Keratinocyte (primary cell): ENCODE measurements at regions not wholly inside any gene's neighbourhood (a gene's known extent, or its start where the extent isn't known, plus 50 kb on each side); places are given as distances from the start of the nearest gene placed in this dataset.

Experiments
- DNase-seq: peaks from one replicate; pipeline ENCODE4 v3.0.0-alpha.2; 2011; ENCODE audit warnings: low read depth, missing footprints, low spot score
- FAIRE-seq: peaks from 2 replicates; lab custom pipeline; 2011; peaks lifted over from hg19 to GRCh38; lab: Jason Lieb, UNC
- H2AFZ ChIP-seq: 2 replicates; pipeline ENCODE4 v1.6.0; 2012; ENCODE audit warnings: low read length, control low read depth, inconsistent platforms; ENCODE audit not compliant: control insufficient read depth
- H3K27ac ChIP-seq: 2 replicates; pipeline ENCODE4 v1.5.1; 2011; ENCODE audit warnings: low read length; ENCODE audit not compliant: control insufficient read depth, insufficient read depth
- H3K27me3 ChIP-seq: 3 replicates; pipeline ENCODE4 v1.6.0; 2011; ENCODE audit warnings: low read length; ENCODE audit not compliant: control insufficient read depth, insufficient read depth; ENCODE audit errors: extremely low read depth
- H3K36me3 ChIP-seq, 2 experiments: 2 replicates in 1 of 2; 3 replicates in 1 of 2; pipeline ENCODE4 v1.5.1; 2011; ENCODE audit warnings: low read length in 2 of 2, mild to moderate bottlenecking in 1 of 2; ENCODE audit not compliant: control insufficient read depth in 2 of 2, insufficient read depth in 2 of 2; ENCODE audit errors: extremely low read depth in 1 of 2
- H3K4me1 ChIP-seq: 3 replicates; pipeline ENCODE4 v1.5.1; 2011; ENCODE audit warnings: low read length; ENCODE audit not compliant: control insufficient read depth, insufficient read depth; ENCODE audit errors: extremely low read depth
- H3K4me2 ChIP-seq: 3 replicates; pipeline ENCODE4 v1.6.0; 2011; ENCODE audit warnings: low read depth, low read length; ENCODE audit not compliant: control insufficient read depth, insufficient read depth; ENCODE audit errors: extremely low read depth
- H3K4me3 ChIP-seq, 3 experiments: fragments of 200-600 bp in 1 of 3; sonication (generic) in 1 of 3; 2 replicates in 2 of 3; 3 replicates in 1 of 3; pipeline ENCODE4 v1.5.1; 2011 to 2016; ENCODE audit warnings: low read length in 3 of 3, mild to moderate bottlenecking in 3 of 3, control low read depth in 2 of 3, inconsistent platforms in 1 of 3, low read depth in 1 of 3, mixed read lengths in 1 of 3, mixed run types in 1 of 3, moderate library complexity in 1 of 3; ENCODE audit not compliant: control insufficient read depth in 2 of 3, insufficient read depth in 2 of 3; ENCODE audit errors: extremely low read depth in 1 of 3
- H3K79me2 ChIP-seq: 2 replicates; pipeline ENCODE4 v1.6.0; 2012; ENCODE audit warnings: low read length; ENCODE audit not compliant: control insufficient read depth, insufficient read depth
- H3K9ac ChIP-seq: 3 replicates; pipeline ENCODE4 v1.6.0; 2011; ENCODE audit warnings: low read length; ENCODE audit not compliant: control insufficient read depth, insufficient read depth; ENCODE audit errors: extremely low read depth
- H3K9me1 ChIP-seq: 3 replicates; pipeline ENCODE4 v1.6.0; 2011; ENCODE audit warnings: low read length; ENCODE audit not compliant: control insufficient read depth, insufficient read depth; ENCODE audit errors: extremely low read depth
- H3K9me3 ChIP-seq: 2 replicates; pipeline ENCODE4 v1.5.1; 2012; ENCODE audit warnings: low read depth, low read length; ENCODE audit not compliant: control insufficient read depth
- H4K20me1 ChIP-seq: 3 replicates; pipeline ENCODE4 v1.6.0; 2011; ENCODE audit warnings: low read length; ENCODE audit not compliant: control insufficient read depth, insufficient read depth; ENCODE audit errors: extremely low read depth
- EZH2 ChIP-seq: IDR thresholded peaks from one replicate; pipeline ENCODE4 v1.6.1; 2012; ENCODE audit warnings: inconsistent platforms, mild to moderate bottlenecking, low read length, moderate library complexity
- dilution Hi-C: fragments of 300-500 bp; cut with MboI; formaldehyde crosslinking; loops from one replicate; pipeline ENCODE4 v1.7.0; 2020; ENCODE audit warnings: low sequenced_read_pairs; ENCODE audit not compliant: extremely low pct_ligation_motif_present
- TF ChIP-seq, protein P1 (sequence below), 3 experiments: IDR thresholded peaks in 1 of 3; conservative IDR thresholded peaks in 1 of 3; optimal IDR thresholded peaks in 1 of 3; 2 replicates in 2 of 3; 3 replicates in 1 of 3; pipeline versions ENCODE3 to v1.5.1; 2011; ENCODE audit warnings: low read length in 3 of 3, mild to moderate bottlenecking in 3 of 3, moderate library complexity in 2 of 3, control low read depth in 1 of 3, inconsistent platforms in 1 of 3; ENCODE audit not compliant: insufficient read depth in 2 of 3; ENCODE audit errors: extremely low read depth in 1 of 3

DNA sequence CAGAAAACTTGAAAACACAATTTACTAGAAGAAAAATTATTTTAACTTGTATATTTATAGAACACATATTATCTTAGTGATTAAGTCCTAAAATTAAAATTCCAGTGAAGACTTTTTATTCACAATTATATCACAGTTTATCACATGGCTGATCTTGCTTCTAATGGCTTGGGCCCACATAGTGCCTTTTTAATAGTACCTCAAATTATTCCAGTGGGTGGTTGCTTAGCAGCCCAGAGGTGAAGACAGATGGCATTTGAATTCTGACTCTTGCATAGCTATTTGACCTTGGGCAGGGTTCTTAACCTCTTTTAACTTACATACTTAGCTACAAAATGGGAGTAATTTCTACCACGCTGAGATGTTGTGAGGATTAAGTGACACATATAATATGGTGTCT lies 214.7 kb upstream of the SGO1 start:
- DNase-seq = no peak
- dilution Hi-C loops = no loop called here
- no peaks in the 10 kb centered on the region for H3K9me3 ChIP-seq
- no peaks in the 10 kb centered on the region for H3K79me2 ChIP-seq
- H3K4me1 ChIP-seq = no peaks in the 10 kb centered on the region
- no peak overlapping the region for H3K27ac ChIP-seq
- no peak overlapping the region for H3K4me2 ChIP-seq
- H2AFZ ChIP-seq = no peak overlapping the region
- no peaks in the 10 kb centered on the region for H3K27me3 ChIP-seq
- H4K20me1 ChIP-seq = no peaks in the 10 kb centered on the region
- H3K36me3 ChIP-seq = no peaks in the 10 kb centered on the region
- no peak for TF ChIP-seq EZH2
- TF ChIP-seq, protein P1, sequence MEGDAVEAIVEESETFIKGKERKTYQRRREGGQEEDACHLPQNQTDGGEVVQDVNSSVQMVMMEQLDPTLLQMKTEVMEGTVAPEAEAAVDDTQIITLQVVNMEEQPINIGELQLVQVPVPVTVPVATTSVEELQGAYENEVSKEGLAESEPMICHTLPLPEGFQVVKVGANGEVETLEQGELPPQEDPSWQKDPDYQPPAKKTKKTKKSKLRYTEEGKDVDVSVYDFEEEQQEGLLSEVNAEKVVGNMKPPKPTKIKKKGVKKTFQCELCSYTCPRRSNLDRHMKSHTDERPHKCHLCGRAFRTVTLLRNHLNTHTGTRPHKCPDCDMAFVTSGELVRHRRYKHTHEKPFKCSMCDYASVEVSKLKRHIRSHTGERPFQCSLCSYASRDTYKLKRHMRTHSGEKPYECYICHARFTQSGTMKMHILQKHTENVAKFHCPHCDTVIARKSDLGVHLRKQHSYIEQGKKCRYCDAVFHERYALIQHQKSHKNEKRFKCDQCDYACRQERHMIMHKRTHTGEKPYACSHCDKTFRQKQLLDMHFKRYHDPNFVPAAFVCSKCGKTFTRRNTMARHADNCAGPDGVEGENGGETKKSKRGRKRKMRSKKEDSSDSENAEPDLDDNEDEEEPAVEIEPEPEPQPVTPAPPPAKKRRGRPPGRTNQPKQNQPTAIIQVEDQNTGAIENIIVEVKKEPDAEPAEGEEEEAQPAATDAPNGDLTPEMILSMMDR (optimal IDR thresholded peaks at IDR 0.05 in 1 of 3, IDR thresholded peaks at IDR 0.05 in 1 of 3, conservative IDR thresholded peaks at IDR 0.05 in 1 of 3; ENCODE audit: extremely low read depth in 1 of 3, insufficient read depth in 2 of 3, low read length in 3 of 3) = no peak
- no peak overlapping the region for H3K9ac ChIP-seq
- no peak for FAIRE-seq
- no peaks in the 10 kb centered on the region for H3K9me1 ChIP-seq
- H3K4me3 ChIP-seq = no peak overlapping the region

DNA sequence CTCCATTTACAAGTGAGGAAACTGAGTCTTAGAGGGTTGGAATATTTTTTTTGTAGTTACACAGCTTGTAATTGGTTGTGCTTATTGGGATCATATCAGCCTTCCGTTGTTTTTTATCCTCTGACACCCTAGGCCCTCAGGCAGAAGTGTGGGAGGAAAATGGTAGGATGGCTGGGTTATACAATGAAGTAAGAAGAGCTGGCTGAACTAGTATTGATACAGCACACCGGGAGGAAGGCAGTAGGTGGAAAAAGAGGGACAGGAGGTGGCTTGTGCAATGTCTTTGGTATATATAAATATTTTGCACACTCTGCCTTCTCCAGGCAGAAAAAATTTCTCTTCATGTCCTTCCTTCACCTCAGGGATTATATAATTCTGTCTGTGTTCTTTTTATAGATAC lies 214.3 kb upstream of the SGO1 start:
- Histone ChIP-seq H3K4me1 (no peaks in the 10 kb centered on the region), H2AFZ (no peak overlapping the region), H3K27me3 (no peaks in the 10 kb centered on the region), H3K4me2 (no peak overlapping the region), H3K4me3 (no peak overlapping the region), H3K9me1 (no peaks in the 10 kb centered on the region), H3K36me3 (no peaks in the 10 kb centered on the region), H4K20me1 (no peaks in the 10 kb centered on the region), H3K9ac (no peak overlapping the region), H3K9me3 (no peaks in the 10 kb centered on the region), H3K27ac (no peak overlapping the region), H3K79me2 (no peaks in the 10 kb centered on the region)
- DNase-seq (no peak), FAIRE-seq (no peak)
- dilution Hi-C loops = no loop called here
- no peak for TF ChIP-seq EZH2
- TF ChIP-seq, protein P1 (optimal IDR thresholded peaks at IDR 0.05 in 1 of 3, IDR thresholded peaks at IDR 0.05 in 1 of 3, conservative IDR thresholded peaks at IDR 0.05 in 1 of 3; ENCODE audit: extremely low read depth in 1 of 3, insufficient read depth in 2 of 3, low read length in 3 of 3) = no peak
